ENCODE measurements at regions not wholly inside any gene's neighbourhood (a gene's known extent, or its start where the extent isn't known, plus 50 kb on each side); places are given as distances from the start of the nearest gene placed in this dataset.

DNA sequence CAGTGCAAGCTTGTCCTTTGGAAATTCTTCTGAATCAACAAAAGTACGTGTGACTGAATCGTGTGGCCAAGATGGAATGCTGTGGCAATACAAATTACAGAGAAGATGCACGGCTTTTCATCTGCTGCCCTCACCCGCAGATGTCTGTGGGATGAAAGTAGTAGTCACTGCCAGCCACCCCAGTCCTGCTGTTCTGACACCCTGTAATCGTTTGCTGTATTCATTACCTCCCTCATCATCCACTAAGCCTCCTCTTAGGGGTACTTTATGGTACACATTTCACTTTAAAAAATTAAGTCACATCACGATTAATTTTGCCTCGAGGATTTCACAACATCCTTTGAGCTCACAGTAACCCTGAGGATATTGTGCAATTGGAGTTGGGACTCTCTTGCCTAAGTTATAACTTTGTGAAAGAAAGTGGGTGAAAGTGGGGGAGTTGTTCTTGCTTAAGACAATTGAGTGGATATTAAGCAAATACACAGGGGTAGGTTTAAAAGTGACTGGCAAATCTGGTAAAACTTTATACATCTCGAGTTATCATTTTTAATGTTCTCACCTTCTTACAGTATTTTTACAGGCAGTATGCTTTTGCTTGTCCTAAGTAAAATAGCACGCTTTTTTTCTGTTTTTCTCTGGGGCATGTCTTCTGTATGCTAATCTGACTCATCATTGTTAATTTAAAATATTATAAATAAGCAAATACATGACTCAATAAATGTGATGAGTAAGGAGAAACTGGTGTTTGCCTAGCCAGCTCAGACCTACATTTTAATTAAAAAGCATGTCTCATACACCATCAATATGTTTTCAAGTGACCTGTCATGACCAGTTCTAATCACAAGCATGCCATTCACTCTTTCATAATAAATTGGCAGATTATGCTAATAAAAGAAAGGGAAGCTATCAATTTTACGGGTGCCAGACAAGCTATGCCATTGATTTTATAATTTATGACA, 680.9 kb downstream of the IRS1 start:
- TF ChIP-seq, protein P1, sequence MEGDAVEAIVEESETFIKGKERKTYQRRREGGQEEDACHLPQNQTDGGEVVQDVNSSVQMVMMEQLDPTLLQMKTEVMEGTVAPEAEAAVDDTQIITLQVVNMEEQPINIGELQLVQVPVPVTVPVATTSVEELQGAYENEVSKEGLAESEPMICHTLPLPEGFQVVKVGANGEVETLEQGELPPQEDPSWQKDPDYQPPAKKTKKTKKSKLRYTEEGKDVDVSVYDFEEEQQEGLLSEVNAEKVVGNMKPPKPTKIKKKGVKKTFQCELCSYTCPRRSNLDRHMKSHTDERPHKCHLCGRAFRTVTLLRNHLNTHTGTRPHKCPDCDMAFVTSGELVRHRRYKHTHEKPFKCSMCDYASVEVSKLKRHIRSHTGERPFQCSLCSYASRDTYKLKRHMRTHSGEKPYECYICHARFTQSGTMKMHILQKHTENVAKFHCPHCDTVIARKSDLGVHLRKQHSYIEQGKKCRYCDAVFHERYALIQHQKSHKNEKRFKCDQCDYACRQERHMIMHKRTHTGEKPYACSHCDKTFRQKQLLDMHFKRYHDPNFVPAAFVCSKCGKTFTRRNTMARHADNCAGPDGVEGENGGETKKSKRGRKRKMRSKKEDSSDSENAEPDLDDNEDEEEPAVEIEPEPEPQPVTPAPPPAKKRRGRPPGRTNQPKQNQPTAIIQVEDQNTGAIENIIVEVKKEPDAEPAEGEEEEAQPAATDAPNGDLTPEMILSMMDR (IDR thresholded peaks at IDR 0.05; ENCODE audit: low read length): no peak
- TF ChIP-seq EZH2 (IDR thresholded peaks at IDR 0.05; ENCODE audit: borderline replicate concordance, low read length): no peak

Measured in OCI-LY1 (cell line).